GM06990 (cell line): ENCODE measurements at regions not wholly inside any gene's neighbourhood (a gene's known extent, or its start where the extent isn't known, plus 50 kb on each side); places are given as distances from the start of the nearest gene placed in this dataset.
A peak's percentile ranks its signal among the peaks of the same experiment; 100 is the strongest.
"Not testable (repeated sequence)": the region's sequence is repeated elsewhere in the genome, so short reads cannot be mapped to it uniquely, and the experiment has no call there.

Experiments
- DNase-seq: peaks from one replicate; pipeline ENCODE4 v3.0.0-alpha.2; 2011; ENCODE audit not compliant: insufficient read length; ENCODE audit errors: extremely low read depth
- H3K27me3 ChIP-seq: replicated peaks from 2 replicates; pipeline ENCODE4 v1.6.0; 2011; ENCODE audit warnings: low read length; ENCODE audit not compliant: control insufficient read depth, insufficient read depth
- H3K36me3 ChIP-seq: 2 replicates; pipeline ENCODE4 v1.5.1; 2011; ENCODE audit warnings: low read length; ENCODE audit not compliant: control insufficient read depth, insufficient read depth
- H3K4me3 ChIP-seq: replicated peaks from 2 replicates; pipeline ENCODE4 v1.5.1; 2011; ENCODE audit warnings: low read depth, mild to moderate bottlenecking, control low read depth, low read length
- TF ChIP-seq, protein P1 (sequence below): IDR thresholded peaks from 2 replicates; pipeline ENCODE4 v1.5.1; 2011; ENCODE audit warnings: low read length, control low read depth, mild to moderate bottlenecking, inconsistent platforms; ENCODE audit not compliant: insufficient read depth, poor library complexity, severe bottlenecking

DNA sequence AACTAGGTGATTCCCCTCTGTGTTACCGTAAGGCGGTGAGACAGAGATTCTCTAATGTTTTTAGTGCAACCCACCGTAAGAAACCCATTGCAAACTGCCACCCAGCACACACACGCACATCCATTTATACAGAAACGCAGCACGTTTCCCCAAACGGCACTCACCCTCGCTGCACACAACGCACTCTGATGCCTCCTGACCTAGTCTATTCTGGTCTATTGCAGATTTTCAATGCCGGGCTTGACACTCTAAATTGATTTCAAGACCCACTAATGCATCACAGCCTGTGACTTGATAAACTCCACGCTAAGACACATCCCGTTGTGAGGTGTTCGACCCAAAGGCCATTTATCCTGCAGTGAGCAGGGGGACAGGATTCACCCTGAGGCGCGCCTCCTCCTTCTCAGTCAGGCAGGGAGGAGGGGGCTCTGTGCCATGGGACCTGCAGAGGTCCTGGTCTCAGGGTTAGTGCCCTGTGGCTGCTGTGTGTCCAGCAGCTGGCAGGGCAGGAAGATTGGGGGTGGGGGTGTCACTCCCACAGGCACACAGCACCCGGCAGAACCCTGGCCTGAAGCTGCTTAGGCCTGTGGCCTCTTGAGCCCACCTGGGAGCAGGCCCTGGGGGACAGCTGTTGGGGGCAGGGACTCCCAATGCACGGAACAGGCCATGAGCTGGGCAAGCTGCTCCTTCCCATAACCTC lies 335.6 kb downstream of the PREX1 start:
- TF ChIP-seq, protein P1, sequence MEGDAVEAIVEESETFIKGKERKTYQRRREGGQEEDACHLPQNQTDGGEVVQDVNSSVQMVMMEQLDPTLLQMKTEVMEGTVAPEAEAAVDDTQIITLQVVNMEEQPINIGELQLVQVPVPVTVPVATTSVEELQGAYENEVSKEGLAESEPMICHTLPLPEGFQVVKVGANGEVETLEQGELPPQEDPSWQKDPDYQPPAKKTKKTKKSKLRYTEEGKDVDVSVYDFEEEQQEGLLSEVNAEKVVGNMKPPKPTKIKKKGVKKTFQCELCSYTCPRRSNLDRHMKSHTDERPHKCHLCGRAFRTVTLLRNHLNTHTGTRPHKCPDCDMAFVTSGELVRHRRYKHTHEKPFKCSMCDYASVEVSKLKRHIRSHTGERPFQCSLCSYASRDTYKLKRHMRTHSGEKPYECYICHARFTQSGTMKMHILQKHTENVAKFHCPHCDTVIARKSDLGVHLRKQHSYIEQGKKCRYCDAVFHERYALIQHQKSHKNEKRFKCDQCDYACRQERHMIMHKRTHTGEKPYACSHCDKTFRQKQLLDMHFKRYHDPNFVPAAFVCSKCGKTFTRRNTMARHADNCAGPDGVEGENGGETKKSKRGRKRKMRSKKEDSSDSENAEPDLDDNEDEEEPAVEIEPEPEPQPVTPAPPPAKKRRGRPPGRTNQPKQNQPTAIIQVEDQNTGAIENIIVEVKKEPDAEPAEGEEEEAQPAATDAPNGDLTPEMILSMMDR, result no peak
- Histone ChIP-seq H3K36me3 (no peaks in the 10 kb centered on the region), H3K4me3 (no peak overlapping the region), H3K27me3 (no peaks in the 10 kb centered on the region)
- DNase-seq, result no peak

DNA sequence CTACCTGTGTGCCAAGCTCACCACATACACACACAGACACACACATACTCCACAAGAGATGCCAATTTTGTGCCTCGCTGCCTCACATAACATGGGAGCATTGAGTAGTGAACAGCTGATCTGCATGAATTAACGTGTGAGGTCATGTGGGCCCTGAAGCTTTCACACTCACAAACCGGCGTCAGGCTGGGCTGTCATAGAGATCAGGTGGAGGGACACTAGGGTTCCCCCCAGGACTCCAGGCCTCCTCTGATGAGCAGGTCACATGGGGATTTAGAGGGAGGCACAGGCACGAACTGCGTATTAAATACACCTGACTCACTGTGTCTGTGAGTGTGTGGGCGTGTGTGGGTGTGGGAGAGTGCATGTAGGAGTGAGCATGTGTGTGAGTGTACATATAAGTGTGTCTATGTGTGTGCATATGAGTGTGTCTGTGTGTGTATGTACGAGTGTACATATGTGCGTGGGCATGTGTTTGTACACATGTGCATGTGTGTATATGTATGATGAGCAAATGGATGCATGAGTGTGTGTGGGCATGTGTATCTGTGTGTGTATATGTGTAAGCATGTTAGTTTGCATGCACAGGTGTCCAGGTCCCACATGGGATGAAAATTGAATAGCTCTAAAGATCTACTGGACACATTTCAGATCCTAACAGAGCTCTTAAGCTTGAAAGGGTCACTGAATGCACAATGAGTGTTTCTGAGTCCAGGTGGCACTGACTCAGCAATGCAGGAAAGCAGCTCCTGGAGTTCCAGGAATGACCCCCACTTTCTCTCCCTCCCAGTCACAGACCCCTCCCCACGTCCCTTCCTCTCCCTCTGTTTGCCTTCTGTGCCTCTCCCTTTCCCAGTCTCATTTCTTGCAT lies 336.6 kb downstream of the PREX1 start:
- TF ChIP-seq, protein P1, result no peak
- no peak for DNase-seq
- Histone ChIP-seq H3K27me3 (no peaks in the 10 kb centered on the region), H3K36me3 (no peaks in the 10 kb centered on the region), H3K4me3 (no peak overlapping the region)

DNA sequence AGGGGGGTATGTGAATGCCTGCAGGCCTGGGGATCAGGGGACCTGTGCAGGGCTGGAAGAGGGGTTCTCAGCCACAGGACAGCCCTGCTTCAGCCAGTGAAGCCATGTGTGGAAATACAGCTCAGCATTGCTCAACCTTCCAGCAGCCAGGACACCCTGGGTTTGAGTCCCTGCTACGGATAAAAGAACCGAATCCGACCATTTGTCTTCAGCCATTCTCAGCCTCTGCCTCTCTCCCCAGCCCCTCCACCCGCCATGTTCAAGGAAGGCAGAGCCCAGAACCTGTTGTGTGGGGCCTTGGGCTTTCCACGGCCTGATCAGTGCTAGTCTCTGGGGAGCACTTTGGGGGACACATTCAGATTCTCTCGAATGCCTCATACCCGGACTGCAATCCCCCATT lies 337.5 kb downstream of the PREX1 start:
- not testable (repeated sequence) for H3K4me3 ChIP-seq, DNase-seq, H3K27me3 ChIP-seq, H3K36me3 ChIP-seq

DNA sequence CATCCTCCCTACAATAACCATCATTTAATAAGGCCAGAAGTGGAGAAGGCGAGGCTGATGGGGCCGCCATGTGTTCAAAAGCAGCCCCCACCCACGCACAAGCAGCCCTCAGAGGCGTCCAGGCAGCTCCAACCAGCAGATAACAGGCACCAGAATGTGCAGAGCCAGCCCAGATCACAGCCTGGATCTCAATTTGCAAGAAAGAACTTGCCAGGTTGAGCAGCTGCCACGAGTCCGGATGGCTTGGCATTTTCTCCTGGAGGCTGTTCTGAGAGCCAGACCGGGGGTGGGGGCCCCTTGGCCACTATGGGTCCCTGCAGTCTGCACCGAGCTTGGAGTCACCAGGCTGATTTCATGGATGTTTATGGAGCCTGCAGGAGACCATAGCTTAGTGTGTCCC lies 338.1 kb downstream of the PREX1 start:
- H3K36me3 ChIP-seq, result no peaks in the 10 kb centered on the region
- H3K4me3 ChIP-seq, result no peak overlapping the region
- DNase-seq, result peak; percentile 28
- H3K27me3 ChIP-seq, result no peaks in the 10 kb centered on the region
- TF ChIP-seq, protein P1, result no peak

DNA sequence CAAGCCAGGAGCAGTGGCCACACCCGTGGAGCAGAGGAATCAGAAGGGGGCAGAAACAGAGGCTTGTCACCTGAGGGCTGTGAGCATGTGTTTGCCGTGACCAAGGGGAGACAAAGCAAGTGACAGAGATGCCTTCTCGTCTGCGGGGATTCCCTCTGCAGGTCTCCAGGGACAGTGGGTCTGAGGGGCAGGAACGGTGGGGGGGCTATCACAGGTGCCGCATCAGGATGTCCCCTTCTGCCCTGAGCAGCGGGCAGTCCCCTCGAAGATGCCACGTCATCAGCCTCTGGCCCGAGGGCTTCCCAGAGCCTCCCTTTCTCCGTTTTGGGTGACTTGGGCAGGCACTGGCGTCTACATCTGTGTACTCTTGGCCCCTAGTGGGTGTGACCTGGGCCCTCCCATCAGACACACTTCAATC lies 338.7 kb downstream of the PREX1 start:
- DNase-seq, result peak; percentile 65
- TF ChIP-seq, protein P1, result no peak
- Histone ChIP-seq H3K27me3 (no peaks in the 10 kb centered on the region), H3K4me3 (no peak overlapping the region), H3K36me3 (no peaks in the 10 kb centered on the region)

DNA sequence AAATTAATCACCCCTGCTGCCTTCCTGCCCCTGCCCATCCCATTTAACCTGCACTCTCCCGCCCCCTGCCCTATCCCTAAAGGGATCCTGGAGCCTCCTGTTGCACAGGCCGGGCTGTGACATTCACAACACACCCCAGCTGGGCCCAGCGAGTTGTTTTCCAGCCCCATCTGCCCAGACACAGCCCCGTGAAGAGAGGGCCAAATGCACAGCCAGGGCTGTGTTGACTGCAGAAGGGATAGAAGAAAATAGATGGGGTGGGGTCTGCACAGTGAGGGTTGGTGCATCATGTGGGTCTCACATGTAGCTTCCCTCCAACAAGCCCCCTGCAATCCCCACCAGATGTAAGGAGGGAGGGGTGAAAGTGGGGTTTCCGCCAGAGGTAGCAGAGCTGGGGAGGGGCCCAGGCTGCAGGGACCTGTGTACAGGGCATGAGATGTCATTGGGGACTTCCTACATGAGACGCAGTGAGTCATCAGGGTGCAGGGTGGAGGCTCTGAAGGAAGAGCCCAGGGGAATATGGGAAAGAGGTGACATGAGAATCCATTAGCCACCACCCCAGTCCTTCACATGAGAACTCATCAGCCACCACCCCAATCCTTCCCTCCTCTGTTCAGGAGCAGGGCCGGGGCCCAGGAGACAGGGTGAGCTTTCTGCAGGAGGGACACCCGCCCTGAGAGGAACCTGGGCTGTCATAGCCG lies 339.3 kb downstream of the PREX1 start:
- not testable (repeated sequence) for H3K27me3 ChIP-seq, H3K36me3 ChIP-seq, H3K4me3 ChIP-seq
- DNase-seq, result peak; percentile 46
